HT-29 (cell line): ENCODE measurements at regions not wholly inside any gene's neighbourhood (a gene's known extent, or its start where the extent isn't known, plus 50 kb on each side); places are given as distances from the start of the nearest gene placed in this dataset.
"Not testable (repeated sequence)": the region's sequence is repeated elsewhere in the genome, so short reads cannot be mapped to it uniquely, and the experiment has no call there.

ENCODE experiments used
- DNase-seq: peaks from one replicate; pipeline ENCODE4 v3.0.0-alpha.2; 2015; ENCODE audit warnings: low spot score

DNA sequence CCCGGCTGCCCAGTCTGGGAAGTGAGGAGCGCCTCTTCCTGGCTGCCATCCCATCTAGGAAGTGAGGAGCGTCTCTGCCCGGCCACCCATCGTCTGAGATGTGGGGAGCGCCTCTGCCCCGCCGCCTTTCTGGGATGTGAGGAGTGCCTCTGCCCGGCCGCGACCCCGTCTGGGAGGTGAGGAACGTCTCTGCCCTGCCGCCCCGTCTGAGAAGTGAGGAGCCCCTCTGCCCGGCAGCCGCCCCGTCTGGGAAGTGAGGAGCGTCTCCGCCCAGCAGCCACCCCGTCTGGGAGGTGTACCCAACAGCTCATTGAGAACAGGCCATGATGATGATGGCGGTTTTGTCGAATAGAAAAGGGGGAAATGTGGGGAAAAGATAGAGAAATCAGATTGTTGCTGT is 316.2 kb upstream of the PRR16 start:
- not testable (repeated sequence) for DNase-seq

DNA sequence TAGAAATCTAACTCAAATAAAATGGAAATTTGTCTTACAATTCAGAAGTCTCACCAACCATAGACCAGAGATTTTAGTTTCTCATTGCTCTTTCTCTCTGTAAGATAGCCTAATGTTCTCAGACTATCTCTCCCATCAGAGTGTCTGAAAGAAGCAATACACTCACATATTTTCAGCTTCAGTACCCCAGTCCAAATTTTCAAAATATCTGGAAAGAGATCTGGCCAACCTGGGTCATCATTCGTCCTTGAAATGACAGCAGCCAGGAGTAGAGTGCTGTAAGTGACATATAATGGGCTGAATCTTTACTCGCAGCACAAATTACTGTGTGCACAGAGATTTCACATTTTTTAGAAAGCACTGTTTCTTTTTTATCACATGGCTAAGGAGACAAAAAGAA is 313.3 kb upstream of the PRR16 start:
- no peak for DNase-seq

- no peak for DNase-seq
These were observed 312.9 kb upstream of the PRR16 start for GRCh38 chr5:120151181-120151580.

DNA sequence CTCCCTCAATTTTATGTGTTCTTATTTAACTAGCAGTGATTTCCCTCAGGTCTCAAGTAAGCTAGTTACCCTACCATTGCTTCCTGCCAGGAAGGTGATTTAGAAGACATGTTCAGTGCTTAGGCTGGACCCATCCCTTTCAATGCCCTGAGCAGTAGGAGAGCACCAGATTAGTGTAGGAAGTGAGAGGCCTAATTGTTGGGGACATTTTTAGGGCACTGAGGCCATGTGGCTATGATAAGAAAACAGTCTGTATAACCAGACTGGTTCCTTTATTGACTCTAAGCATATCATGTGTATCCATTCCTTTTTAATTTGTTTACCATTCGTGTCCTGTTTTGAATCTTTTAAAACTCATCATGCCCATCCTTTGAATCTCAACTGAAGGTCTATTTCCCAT is 312.3 kb upstream of the PRR16 start:
- no peak for DNase-seq

GRCh38 chr5:120152472-120152871 is 311.6 kb upstream of the PRR16 start:
- DNase-seq: no peak

DNA sequence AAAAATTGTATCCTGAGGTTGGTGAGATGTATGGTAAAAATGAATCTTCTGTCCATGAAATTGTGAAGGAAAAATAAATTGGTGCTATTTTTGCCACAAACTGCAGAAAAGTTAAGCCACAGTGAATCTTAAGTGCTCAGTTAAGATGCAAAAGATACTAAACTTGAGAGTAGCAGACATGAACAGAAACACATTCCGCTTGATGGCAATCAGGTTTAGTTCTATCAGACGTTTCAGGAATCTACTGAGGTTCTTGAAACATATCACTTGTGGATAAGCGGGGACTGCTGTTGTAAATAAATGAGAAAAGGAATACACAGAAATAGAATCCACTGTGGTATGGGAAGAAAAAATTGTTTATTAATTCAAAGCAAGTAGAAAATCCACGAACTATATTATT is 311.2 kb upstream of the PRR16 start:
- no peak for DNase-seq

DNA sequence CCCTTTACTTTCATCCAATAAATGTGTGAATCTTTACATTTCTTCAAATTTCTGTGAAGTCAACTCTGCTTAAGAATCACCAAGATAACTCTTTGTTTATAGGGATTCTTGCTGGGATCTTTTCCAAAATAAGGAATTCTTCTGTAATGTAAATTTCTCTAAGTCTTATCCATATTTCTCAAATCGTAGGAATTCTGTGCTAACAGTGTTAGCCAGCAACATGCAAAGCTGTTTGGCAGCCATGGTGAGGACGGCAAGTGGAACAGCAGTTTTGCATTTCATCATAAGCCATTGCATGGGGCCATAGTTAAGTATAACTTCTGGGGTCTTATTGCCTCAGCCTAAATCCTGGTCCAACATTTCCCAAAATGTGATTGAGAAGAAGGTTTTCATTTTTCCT is 310.5 kb upstream of the PRR16 start:
- no peak for DNase-seq

DNA sequence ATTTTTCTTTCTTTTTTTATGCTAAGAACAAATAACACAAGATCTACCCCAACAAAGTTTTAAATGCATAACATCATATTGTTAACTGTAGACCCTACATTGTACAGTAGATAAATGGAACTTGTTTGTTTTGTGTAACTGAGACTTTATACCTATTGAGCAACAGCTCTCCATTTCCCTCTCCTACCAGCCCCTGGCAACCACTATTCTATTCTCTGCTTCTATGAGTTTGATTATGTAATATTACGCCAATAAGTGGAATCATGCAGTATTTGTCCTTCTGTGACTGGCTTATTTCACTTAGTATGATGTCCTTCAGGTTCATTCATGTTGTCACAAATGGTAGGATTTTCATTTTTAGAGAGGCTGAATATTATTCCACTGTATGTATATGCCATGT is 308.2 kb upstream of the PRR16 start:
- no peak for DNase-seq

- no peak for DNase-seq
These were observed 305.9 kb upstream of the PRR16 start for GRCh38 chr5:120158211-120158610.

GRCh38 chr5:120159155-120159554 is 304.9 kb upstream of the PRR16 start:
- DNase-seq: no peak

DNA sequence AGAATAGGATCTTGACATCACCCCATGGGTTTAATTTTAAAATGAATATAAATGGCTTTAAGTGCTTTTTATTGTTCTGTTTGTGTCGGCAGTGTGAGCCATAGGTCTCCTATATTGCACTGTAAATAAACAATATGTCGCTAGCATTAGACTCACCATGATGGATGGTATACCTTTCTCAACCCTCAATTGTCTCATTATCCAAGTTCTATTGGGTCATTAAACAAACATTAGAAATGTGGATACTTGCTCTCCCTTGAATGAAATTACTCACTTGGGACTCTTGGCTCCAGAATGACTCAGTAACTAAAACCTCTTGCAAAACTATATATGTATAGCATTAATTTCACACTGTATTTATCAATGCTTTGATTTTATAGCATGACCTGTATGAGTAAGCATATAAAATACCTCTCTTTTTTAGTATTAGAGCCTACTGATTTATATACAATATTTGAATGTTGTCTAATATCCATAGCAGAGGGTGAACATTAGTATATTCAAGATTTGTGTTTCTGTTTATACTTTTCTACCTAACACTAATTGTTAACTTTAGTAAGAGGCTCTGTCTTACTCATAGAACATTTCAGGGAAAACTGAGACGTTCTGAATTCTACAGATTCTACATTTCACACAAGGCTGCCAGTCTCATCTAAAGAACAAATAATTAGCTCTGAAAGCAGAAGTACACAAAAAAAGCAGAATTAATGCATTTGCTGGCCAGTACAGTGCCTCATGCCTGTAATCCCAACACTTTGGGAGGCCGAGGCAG is 303.8 kb upstream of the PRR16 start:
- DNase-seq: no peak

DNA sequence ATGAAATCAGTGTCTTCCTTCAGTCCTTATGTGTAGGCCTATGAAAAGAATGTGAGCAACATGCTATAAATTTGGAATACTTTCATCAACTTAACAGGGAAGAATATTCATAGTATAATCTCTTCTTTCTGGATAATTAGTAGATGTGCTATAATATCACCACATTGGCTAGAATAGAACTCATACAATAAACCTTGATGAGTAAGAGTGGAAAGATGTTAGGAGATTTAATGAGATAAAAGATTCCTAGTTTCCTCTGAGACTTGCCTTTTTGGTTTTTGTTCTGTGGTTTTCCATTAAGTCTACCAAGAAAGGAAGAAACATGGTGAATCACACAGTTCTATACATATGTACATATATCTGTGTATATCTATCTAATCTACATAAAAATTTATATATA is 301.8 kb upstream of the PRR16 start:
- DNase-seq: no peak

GRCh38 chr5:120164037-120164436 is 300.1 kb upstream of the PRR16 start:
- DNase-seq: no peak

DNA sequence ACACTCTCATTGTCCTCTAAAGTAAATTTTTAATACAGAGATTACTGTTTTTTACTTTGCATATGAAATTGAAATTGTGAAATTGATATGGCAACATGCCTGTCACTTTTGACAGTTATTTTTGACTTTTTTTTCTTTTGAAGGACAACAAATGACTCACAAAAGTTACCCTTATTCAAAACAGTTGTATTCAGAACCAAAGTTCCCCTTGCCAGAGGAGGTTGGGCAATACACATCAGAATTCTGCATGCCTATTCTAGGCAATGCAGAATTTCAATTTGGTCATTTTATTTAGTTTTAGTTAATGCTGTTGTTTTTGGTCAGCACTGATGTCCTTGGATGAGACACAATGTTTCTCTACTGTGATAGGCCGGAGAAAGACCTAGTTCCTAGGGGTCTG is 299.1 kb upstream of the PRR16 start:
- no peak for DNase-seq

GRCh38 chr5:120173125-120173524 is 291.0 kb upstream of the PRR16 start:
- no peak for DNase-seq

- no peak for DNase-seq
These were observed 290.0 kb upstream of the PRR16 start for GRCh38 chr5:120174089-120174488.

DNA sequence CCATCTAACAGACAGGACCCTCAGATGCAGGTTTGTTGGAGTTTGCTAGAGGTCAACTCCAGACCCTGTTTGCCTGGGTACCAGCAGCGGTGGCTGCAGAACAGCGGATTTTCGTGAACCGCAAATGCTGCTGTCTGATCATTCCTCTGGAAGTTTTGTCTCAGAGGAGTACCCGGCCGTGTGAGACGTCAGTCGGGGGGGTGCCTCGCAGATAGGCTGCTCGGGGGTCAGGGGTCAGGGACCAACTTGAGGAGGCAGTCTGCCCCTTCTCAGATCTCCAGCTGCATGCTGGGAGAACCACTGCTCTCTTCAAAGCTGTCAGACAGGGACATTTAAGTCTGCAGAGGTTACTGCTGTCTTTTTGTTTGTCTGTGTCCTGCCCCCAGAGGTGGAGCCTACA is 282.9 kb upstream of the PRR16 start:
- not testable (repeated sequence) for DNase-seq

GRCh38 chr5:120194650-120195049 is 269.4 kb upstream of the PRR16 start:
- DNase-seq: not testable (repeated sequence)

DNA sequence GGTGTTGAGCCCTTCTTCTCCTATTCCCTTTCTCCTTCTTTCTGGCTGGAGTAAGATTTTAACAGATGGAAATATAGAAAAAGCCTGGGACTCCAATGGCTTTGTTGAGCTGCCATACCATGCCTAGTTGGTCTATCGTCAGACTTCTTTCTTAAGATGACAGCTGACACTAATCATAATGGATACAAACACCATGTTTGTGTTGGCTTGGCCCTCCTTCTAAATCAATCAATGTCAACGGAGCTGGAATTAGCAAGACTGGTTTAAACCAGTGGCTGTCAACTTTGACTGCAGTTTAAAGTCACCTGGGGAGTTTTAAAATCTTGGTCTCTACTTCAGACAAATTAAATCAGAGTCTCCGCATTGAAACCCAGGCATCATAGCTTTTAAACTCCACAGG is 264.5 kb upstream of the PRR16 start:
- no peak for DNase-seq

GRCh38 chr5:120207129-120207528 is 257.0 kb upstream of the PRR16 start:
- no peak for DNase-seq

GRCh38 chr5:120217001-120217400 is 247.1 kb upstream of the PRR16 start:
- no peak for DNase-seq

- DNase-seq: no peak
These were observed 244.1 kb upstream of the PRR16 start for GRCh38 chr5:120219988-120220387.

GRCh38 chr5:120225524-120225923 is 238.6 kb upstream of the PRR16 start:
- DNase-seq: no peak
